K562 (cell line): ENCODE measurements at regions not wholly inside any gene's neighbourhood (a gene's known extent, or its start where the extent isn't known, plus 50 kb on each side); places are given as distances from the start of the nearest gene placed in this dataset.

Experiments used
- ATAC-seq: fragments of 200-7000 bp; cut with Tn5 transposase; 3 replicates; pipeline ENCODE4 v1.9.1; 2020; ENCODE audit warnings: moderate library complexity
- BruUV-seq: library from RNA; stranded (reverse); fragments of 400-500 nt; replicated peaks from 2 replicates; lab custom pipeline; 2021; lab: Mats Ljungman, UMichigan
- CTCF ChIA-PET: fragments of 300-600 bp; formaldehyde crosslinking; extraction: SDS; loops from one replicate; lab custom pipeline; 2021; ENCODE audit warnings: low intra/inter-chr PET ratio; lab: Yijun Ruan, JAX
- POLR2A ChIA-PET: fragments of 300-600, 350-650 bp; sonication (Branson Sonifier 250); formaldehyde crosslinking; extraction: SDS; loops from one replicate; lab custom pipeline; 2021; ENCODE audit warnings: antibody characterized with exemption, inconsistent platforms; lab: Yijun Ruan, JAX
- DNase-seq, 4 experiments: peaks; one replicate each; pipeline versions ENCODE4 v3.0.0 to v3.0.0-alpha.2; 2011 to 2018; ENCODE audit warnings: low spot score in 3 of 4, mixed read lengths in 3 of 4; ENCODE audit errors: extremely low read depth in 1 of 4
- FAIRE-seq: peaks from 2 replicates; lab custom pipeline; 2011; peaks lifted over from hg19 to GRCh38; lab: Jason Lieb, UNC
- H2AFZ ChIP-seq: 2 replicates; pipeline ENCODE4 v1.6.0; 2011; ENCODE audit warnings: low read depth, low read length, control low read depth, inconsistent platforms
- H3K27ac ChIP-seq: fragments of 200-600 bp; 3 replicates; pipeline ENCODE4 v1.8.0; 2011; ENCODE audit warnings: low read depth, mild to moderate bottlenecking, control low read depth, inconsistent platforms, low read length, moderate library complexity, mixed read lengths; ENCODE audit errors: extremely low read depth
- H3K27me3 ChIP-seq, 2 experiments: fragments of 300-600 bp in 1 of 2; 2 replicates in 1 of 2; 3 replicates in 1 of 2; pipeline versions ENCODE4 v1.6.0 to v1.8.0; 2011; ENCODE audit warnings: inconsistent platforms in 2 of 2, low read length in 2 of 2, mild to moderate bottlenecking in 1 of 2, mixed read lengths in 1 of 2, moderate library complexity in 1 of 2; ENCODE audit not compliant: control insufficient read depth in 2 of 2, insufficient read depth in 2 of 2
- H3K36me3 ChIP-seq: fragments of 300-600 bp; 3 replicates; pipeline ENCODE4 v1.8.0; 2011; ENCODE audit warnings: mild to moderate bottlenecking, low read length, inconsistent platforms; ENCODE audit not compliant: control insufficient read depth, insufficient read depth
- H3K4me1 ChIP-seq, 2 experiments: fragments of 200-600 bp in 1 of 2; replicated peaks in 1 of 2; 2 replicates in 1 of 2; 3 replicates in 1 of 2; pipeline versions ENCODE4 v1.5.1 to v1.8.0; 2011; ENCODE audit warnings: inconsistent platforms in 2 of 2, low read length in 2 of 2, mild to moderate bottlenecking in 1 of 2, mixed read lengths in 1 of 2, moderate library complexity in 1 of 2; ENCODE audit not compliant: control insufficient read depth in 2 of 2, insufficient read depth in 2 of 2
- H3K4me2 ChIP-seq: 2 replicates; pipeline ENCODE4 v1.6.1; 2011; ENCODE audit warnings: low read length, control low read depth, inconsistent platforms, mixed read lengths; ENCODE audit not compliant: insufficient read depth
- H3K4me3 ChIP-seq: fragments of 200-600 bp; sonication (generic), shearing (Covaris generic); 2 replicates; pipeline ENCODE4 v1.5.1; 2016; ENCODE audit warnings: control low read depth, inconsistent platforms
- H3K79me2 ChIP-seq: fragments of 200-600 bp; 3 replicates; pipeline ENCODE4 v1.8.0; 2011; ENCODE audit warnings: low read length, inconsistent platforms; ENCODE audit not compliant: control insufficient read depth, insufficient read depth
- H3K9ac ChIP-seq, 2 experiments: 2 replicates each; pipeline versions ENCODE4 v1.6.0 to v1.6.1; 2011; ENCODE audit warnings: low read depth in 2 of 2, low read length in 2 of 2, control low read depth in 1 of 2, inconsistent platforms in 1 of 2, mild to moderate bottlenecking in 1 of 2, mixed read lengths in 1 of 2; ENCODE audit not compliant: insufficient read depth in 1 of 2
- H3K9me1 ChIP-seq: one replicate; pipeline ENCODE4 v1.6.0; 2011; ENCODE audit warnings: inconsistent platforms, mild to moderate bottlenecking, low read length, moderate library complexity; ENCODE audit not compliant: control insufficient read depth, insufficient read depth
- H3K9me3 ChIP-seq: replicated peaks from 2 replicates; pipeline ENCODE4 v1.5.1; 2011; ENCODE audit warnings: low read depth, low read length, inconsistent platforms; ENCODE audit not compliant: control insufficient read depth, insufficient read depth
- H4K20me1 ChIP-seq: replicated peaks from 2 replicates; pipeline ENCODE4 v1.6.1; 2011; ENCODE audit warnings: low read length, inconsistent platforms, mixed read lengths; ENCODE audit not compliant: control insufficient read depth, insufficient read depth
- ATF3 ChIP-seq, 2 experiments: fragments of 450-650 bp in 1 of 2; sonication (generic) in 1 of 2; formaldehyde crosslinking in 1 of 2; IDR thresholded peaks in 1 of 2; conservative IDR thresholded peaks in 1 of 2; 2 replicates each; pipeline versions ENCODE4 v1.6.1 to v1.8.1; 2016 to 2023; ENCODE audit warnings: mild to moderate bottlenecking in 2 of 2, moderate library complexity in 2 of 2, inconsistent platforms in 1 of 2, missing genetic modification reagents in 1 of 2
- CCAR2 ChIP-seq: fragments of 200-400 bp; formaldehyde crosslinking; IDR thresholded peaks from 2 replicates; pipeline ENCODE4 v1.6.1; 2017; ENCODE audit warnings: mild to moderate bottlenecking, low read depth, low read length
- FOXJ2 ChIP-seq: fragments of 200-800 bp; sonication (Bioruptor generic); IDR thresholded peaks from 2 replicates; pipeline ENCODE4 v1.6.1; 2016; ENCODE audit warnings: missing genetic modification characterization, missing compliant biosample characterization
- GABPB1 ChIP-seq: sonication (generic); formaldehyde crosslinking; IDR thresholded peaks from 2 replicates; pipeline ENCODE4 v1.8.0; 2022; ENCODE audit warnings: mild to moderate bottlenecking, missing genetic modification reagents
- GATA2 ChIP-seq: sonication (generic); formaldehyde crosslinking; IDR thresholded peaks from 2 replicates; pipeline ENCODE4 v1.4.0; 2020; ENCODE audit warnings: mild to moderate bottlenecking, missing genetic modification reagents
- HDAC2 ChIP-seq: fragments of 450-650 bp; IDR thresholded peaks from 2 replicates; pipeline ENCODE4 v1.6.1; 2016; ENCODE audit warnings: mild to moderate bottlenecking
- JUND ChIP-seq, 2 experiments: IDR thresholded peaks; 2 replicates in 1 of 2; 3 replicates in 1 of 2; pipeline ENCODE4 v1.6.1; 2011; ENCODE audit warnings: borderline replicate concordance in 2 of 2, low read depth in 2 of 2, low read length in 2 of 2, improper control_type of control experiment in 1 of 2, missing biosample characterization in 1 of 2, missing genetic modification characterization in 1 of 2, missing genetic modification reagents in 1 of 2
- KDM4B ChIP-seq, 2 experiments: fragments of 450-650 bp in 1 of 2; sonication (generic) in 1 of 2; IDR thresholded peaks; 2 replicates each; pipeline ENCODE4 v1.6.1; 2016 to 2017; ENCODE audit warnings: borderline replicate concordance in 2 of 2, antibody characterized with exemption in 1 of 2, low read depth in 1 of 2, mild to moderate bottlenecking in 1 of 2
- NRF1 ChIP-seq, 2 experiments: fragments of 450-650 bp; IDR thresholded peaks in 1 of 2; conservative IDR thresholded peaks in 1 of 2; 2 replicates each; pipeline ENCODE4 v1.6.1; 2014; ENCODE audit warnings: mild to moderate bottlenecking in 2 of 2
- PHF8 ChIP-seq: fragments of 200-600 bp; sonication (generic); IDR thresholded peaks from 2 replicates; pipeline ENCODE4 v1.6.1; 2012; ENCODE audit warnings: mixed run types, mild to moderate bottlenecking, inconsistent platforms, low read length, moderate library complexity, borderline replicate concordance
- PRMT5 ChIP-seq: sonication (generic); formaldehyde crosslinking; IDR thresholded peaks from 2 replicates; pipeline ENCODE4 v1.5.0; 2020; ENCODE audit warnings: missing genetic modification reagents
- RBM22 ChIP-seq: fragments of 200-400 bp; formaldehyde crosslinking; IDR thresholded peaks from 2 replicates; pipeline ENCODE4 v1.6.1; 2018; ENCODE audit warnings: low read length, low read depth; ENCODE audit not compliant: poor library complexity, severe bottlenecking
- SREBF2 ChIP-seq: sonication (generic); formaldehyde crosslinking; IDR thresholded peaks from 2 replicates; pipeline ENCODE4 v1.4.0; 2020; ENCODE audit warnings: mild to moderate bottlenecking, missing genetic modification reagents
- SRSF1 ChIP-seq: fragments of 200-400 bp; formaldehyde crosslinking; IDR thresholded peaks from 2 replicates; pipeline ENCODE4 v1.6.1; 2017; ENCODE audit warnings: mild to moderate bottlenecking, low read depth, low read length, moderate library complexity
- STAT5B ChIP-seq: fragments of 250-450 bp; sonication (Bioruptor Pico); IDR thresholded peaks from 2 replicates; pipeline ENCODE4 v1.8.0; 2021; ENCODE audit warnings: mild to moderate bottlenecking, inconsistent platforms
- ZNF280A ChIP-seq: fragments of 450-650 bp; IDR thresholded peaks from 2 replicates; pipeline ENCODE4 v1.6.1; 2018; ENCODE audit warnings: mild to moderate bottlenecking, low read depth; ENCODE audit not compliant: partially characterized antibody
- ZNF282 ChIP-seq: sonication (generic); formaldehyde crosslinking; IDR thresholded peaks from 2 replicates; pipeline ENCODE4 v1.8.1; 2023; ENCODE audit warnings: missing genetic modification reagents
- ZNF436 ChIP-seq: fragments of 250-450, 450-650 bp; sonication (Bioruptor Pico); formaldehyde crosslinking; IDR thresholded peaks from 2 replicates; pipeline ENCODE4 v1.7.0; 2020; ENCODE audit warnings: mild to moderate bottlenecking
- ZNF707 ChIP-seq: fragments of 250-450 bp; sonication (Bioruptor Pico); conservative IDR thresholded peaks from 2 replicates; pipeline ENCODE4 v1.8.0; 2022; ENCODE audit warnings: inconsistent platforms, mild to moderate bottlenecking, moderate library complexity
- WGBS: fragments of 100-300 bp; shearing (Covaris generic); methylation state at CpG from one replicate; pipeline ENCODE4 v1.1.6; 2016; ENCODE audit warnings: low coverage, mixed read lengths; ENCODE audit not compliant: insufficient coverage; ENCODE audit errors: missing lambda C conversion rate; 5-methylcytosine and 5-hydroxymethylcytosine counted together
- in situ Hi-C: fragments of 300-500 bp; cut with MboI; formaldehyde crosslinking; loops from 4 replicates; pipeline ENCODE4 v1.15.0; 2018; ENCODE audit warnings: inconsistent platforms, mixed read lengths
- intact Hi-C: fragments of 100-400 bp; cut with micrococcal nuclease; formaldehyde crosslinking; loops from 2 replicates; pipeline ENCODE4 v1.14.2; 2022

GRCh38 chr12:14284184-14284722 is 81.2 kb upstream of the ATF7IP start (continued):
- no peak; the same call in 1 of the 2 replicates for TF ChIP-seq PHF8
- no peak for TF ChIP-seq STAT5B (CRISPR knock-in tag)
- peak; percentile 36 to 53; a peak in 2 of 4 replicates for TF ChIP-seq NRF1 (conservative IDR thresholded peaks at IDR 0.05 in 1 of 2, IDR thresholded peaks at IDR 0.05 in 1 of 2)
- no peak for TF ChIP-seq ZNF707 (CRISPR knock-in tag)
- 0 out of 2 replicates have a peak, but pooled peaks have one; percentile 53 for TF ChIP-seq HDAC2
- TF ChIP-seq KDM4B (IDR thresholded peaks at IDR 0.05; ENCODE audit: borderline replicate concordance in 2 of 2, low read depth in 1 of 2), result no peak
- peak; percentile 62; the same call in 1 of the 2 replicates for TF ChIP-seq GATA2 (CRISPR knock-in tag)
- TF ChIP-seq FOXJ2, result no peak
- TF ChIP-seq, all 486 proteins: peak for 63

- Histone ChIP-seq H3K9ac (no peak overlapping the region), H3K36me3 (no peaks in the 10 kb centered on the region), H3K27ac (no peak overlapping the region), H3K4me3 (no peak overlapping the region), H3K4me1 (peaks cover 3 to 4% of the 10 kb centered on the region in 2 experiments; a peak in 2 of 5 replicates), H3K27me3 (no peaks in the 10 kb centered on the region), H3K79me2 (no peaks in the 10 kb centered on the region), H3K9me1 (no peaks in the 10 kb centered on the region), H2AFZ (no peak overlapping the region), H3K4me2 (no peak overlapping the region), H3K9me3 (peaks cover 3% of the 10 kb centered on the region), H4K20me1 (no peaks in the 10 kb centered on the region)
- ATAC-seq, result no peak
- in situ Hi-C loops, result no loop called here
- no peak for DNase-seq
- POLR2A ChIA-PET, result interaction anchor here (0.6 to 0.8 kb wide), 2 partner anchors 28 to 29 kb away, joined by 3 to 4 read pairs; no protein-coding TSS in a partner anchor
- CTCF ChIA-PET, result no interaction called here
- BruUV-seq, result no TSS peak
- 67% methylated on average over 1 of the region's 1 CpG for WGBS
- no peak for FAIRE-seq
- intact Hi-C loops, result no loop called here
- no peak for TF ChIP-seq PRMT5 (CRISPR knock-in tag)
- TF ChIP-seq HDAC2, result no peak
- TF ChIP-seq SREBF2, result no peak
- no peak for TF ChIP-seq ZNF280A
- TF ChIP-seq ZNF282 (CRISPR knock-in tag), result no peak
- TF ChIP-seq ZNF436 (CRISPR knock-in tag), result no peak
- peak; percentile 51; the same call in 1 of the 2 replicates for TF ChIP-seq ATF3 (IDR thresholded peaks at IDR 0.05)
- no peak for TF ChIP-seq ATF3 (CRISPR knock-in tag; conservative IDR thresholded peaks at IDR 0.05)
- TF ChIP-seq JUND (IDR thresholded peaks at IDR 0.05; ENCODE audit: borderline replicate concordance, low read depth, low read length), result peak; percentile 24; the same call in 1 of the 2 replicates
- no peak for TF ChIP-seq JUND (tag; IDR thresholded peaks at IDR 0.05; ENCODE audit: borderline replicate concordance, low read depth, low read length)
- TF ChIP-seq GABPB1, result no peak
- TF ChIP-seq SRSF1, result no peak
- no peak for TF ChIP-seq RBM22
- no peak for TF ChIP-seq CCAR2
Measured at GRCh38 chr12:14289601-14290000, 75.9 kb upstream of the ATF7IP start.
